ENCODE measurements at regions not wholly inside any gene's neighbourhood (a gene's known extent, or its start where the extent isn't known, plus 50 kb on each side); places are given as distances from the start of the nearest gene placed in this dataset.

DNA sequence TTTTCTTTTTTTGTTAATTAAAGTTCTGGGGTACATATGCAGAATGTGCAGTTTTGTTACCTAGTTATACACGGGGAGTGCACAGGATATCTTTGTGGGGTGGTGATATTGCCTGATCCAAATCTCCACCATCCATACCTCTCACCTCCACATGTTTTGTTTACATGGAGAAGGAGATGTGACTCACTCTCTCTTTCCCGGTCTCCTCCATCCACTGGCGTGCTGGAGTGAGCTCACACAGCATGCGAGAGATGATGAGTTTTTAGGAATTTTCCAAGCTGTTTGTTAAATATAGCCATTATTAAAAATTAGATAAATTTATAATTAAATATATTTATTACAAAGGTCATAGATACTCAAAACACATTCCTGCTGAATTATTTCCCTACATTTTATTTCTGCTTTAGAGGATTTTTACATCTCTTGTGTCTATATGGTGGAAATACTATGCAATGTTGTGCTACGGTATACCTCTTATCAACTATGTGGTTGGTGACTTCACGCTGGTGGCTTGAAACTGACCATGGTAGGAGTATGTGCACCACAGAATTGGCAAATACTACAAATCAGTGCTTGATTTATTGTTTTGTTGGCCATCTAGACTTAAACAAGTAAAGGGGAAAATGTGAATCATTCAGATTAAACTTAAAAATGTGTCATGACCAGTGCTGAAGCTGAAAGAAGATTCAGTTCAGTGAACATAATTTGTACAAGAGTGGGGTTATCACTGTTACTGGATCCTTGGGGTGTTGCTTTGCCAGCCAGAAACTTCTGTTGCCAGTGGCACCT, 107.9 kb upstream of the FAM180A start (continued):
- no peak for TF ChIP-seq EZH2 (IDR thresholded peaks at IDR 0.05; ENCODE audit: low read depth, unreplicated experiment)

- H3K9me3 Mint-ChIP-seq: peaks cover 23% of the 10 kb centered on the region
- H3K79me2 ChIP-seq (replicated peaks; ENCODE audit: insufficient read depth): no peaks in the 10 kb centered on the region
- DNase-seq (ENCODE audit: low spot score) (peak; percentile 40), ATAC-seq (no peak)
- TF ChIP-seq ZNF462 (CRISPR knock-in tag; IDR thresholded peaks at IDR 0.05) (no peak), ZNF114 (CRISPR knock-in tag; IDR thresholded peaks at IDR 0.05) (no peak), EZH2 (IDR thresholded peaks at IDR 0.05; ENCODE audit: low read depth, unreplicated experiment) (no peak), NANOG (IDR thresholded peaks at IDR 0.05; ENCODE audit: borderline replicate concordance) (no peak), ZNF331 (CRISPR knock-in tag; IDR thresholded peaks at IDR 0.05; ENCODE audit: low read depth) (no peak), EZH2phosphoT487 (IDR thresholded peaks at IDR 0.05; ENCODE audit: unreplicated experiment) (no peak), JUNB (IDR thresholded peaks at IDR 0.05; ENCODE audit: unreplicated experiment) (no peak), STAT1 (IDR thresholded peaks at IDR 0.05; ENCODE audit: unreplicated experiment) (no peak)
- TF ChIP-seq, protein P1, sequence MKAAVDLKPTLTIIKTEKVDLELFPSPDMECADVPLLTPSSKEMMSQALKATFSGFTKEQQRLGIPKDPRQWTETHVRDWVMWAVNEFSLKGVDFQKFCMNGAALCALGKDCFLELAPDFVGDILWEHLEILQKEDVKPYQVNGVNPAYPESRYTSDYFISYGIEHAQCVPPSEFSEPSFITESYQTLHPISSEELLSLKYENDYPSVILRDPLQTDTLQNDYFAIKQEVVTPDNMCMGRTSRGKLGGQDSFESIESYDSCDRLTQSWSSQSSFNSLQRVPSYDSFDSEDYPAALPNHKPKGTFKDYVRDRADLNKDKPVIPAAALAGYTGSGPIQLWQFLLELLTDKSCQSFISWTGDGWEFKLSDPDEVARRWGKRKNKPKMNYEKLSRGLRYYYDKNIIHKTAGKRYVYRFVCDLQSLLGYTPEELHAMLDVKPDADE (IDR thresholded peaks at IDR 0.05): no peak
- H2AFZ ChIP-seq: peak overlapping the region; percentile 78; the same call in 1 of the 2 replicates
- H3K4me3 ChIP-seq: no peak overlapping the region
- H3K9me2 ChIP-seq (ENCODE audit: insufficient read depth): no peaks in the 10 kb centered on the region
- 0 out of 2 replicates have a peak overlapping the region, but pooled peaks have one; percentile 46 for H3K27ac ChIP-seq (ENCODE audit: low read depth)
- H3K27me3 Mint-ChIP-seq (ENCODE audit: insufficient read depth, low read depth, poor library complexity): peaks cover 8% of the 10 kb centered on the region
- H3K36me3 ChIP-seq (ENCODE audit: insufficient read depth): no peaks in the 10 kb centered on the region
- H3K4me1 Mint-ChIP-seq: peaks cover 6% of the 10 kb centered on the region; the same call in 2 of the 3 replicates
- H3K4me3 Mint-ChIP-seq: no peak overlapping the region
- H3K27ac Mint-ChIP-seq: no peak overlapping the region
- no peaks in the 10 kb centered on the region for H3F3A ChIP-seq (replicated peaks; ENCODE audit: low read depth)
- no peaks in the 10 kb centered on the region for H4K20me1 ChIP-seq (replicated peaks; ENCODE audit: insufficient read depth)
- H3K27me3 ChIP-seq (ENCODE audit: insufficient read depth): no peaks in the 10 kb centered on the region
- no peak overlapping the region for H3K4me2 ChIP-seq
- peaks cover 10% of the 10 kb centered on the region for H3K4me1 ChIP-seq (ENCODE audit: insufficient read depth)
- peaks cover 6% of the 10 kb centered on the region; the same call in 2 of the 3 replicates for H3K36me3 Mint-ChIP-seq (ENCODE audit: low read depth)
Measured at GRCh38 chr7:135855846-135856245, 107.2 kb upstream of the FAM180A start.

Measured in GM23338 (cell line).